HG03565 (cell line): ENCODE measurements at regions not wholly inside any gene's neighbourhood (a gene's known extent, or its start where the extent isn't known, plus 50 kb on each side); places are given as distances from the start of the nearest gene placed in this dataset.

Experiments
- ATAC-seq: cut with Tn5 transposase; IDR thresholded peaks from one replicate; pipeline ENCODE4 v1.9.1; 2021; ENCODE audit warnings: mild to moderate bottlenecking, moderate library complexity; ENCODE audit not compliant: unreplicated experiment

- ATAC-seq: no peak
These were observed 80.7 kb upstream of the MAFB start for GRCh38 chr20:40769677-40770285.

- ATAC-seq: no peak
These were observed 81.7 kb upstream of the MAFB start for GRCh38 chr20:40770564-40771307.

- ATAC-seq: no peak
These were observed 82.2 kb upstream of the MAFB start for GRCh38 chr20:40771308-40771610.

- no peak for ATAC-seq
These were observed 82.9 kb upstream of the MAFB start for GRCh38 chr20:40771848-40772511.

- no peak for ATAC-seq
These were observed 84.3 kb upstream of the MAFB start for GRCh38 chr20:40773376-40773775.

- no peak for ATAC-seq
These were observed 85.2 kb upstream of the MAFB start for GRCh38 chr20:40774252-40774651.

GRCh38 chr20:40775561-40776146 is 86.6 kb upstream of the MAFB start:
- no peak for ATAC-seq

- no peak for ATAC-seq
These were observed 87.7 kb upstream of the MAFB start for GRCh38 chr20:40776466-40777457.

GRCh38 chr20:40777653-40778052 is 88.6 kb upstream of the MAFB start:
- no peak for ATAC-seq

GRCh38 chr20:40778894-40779496 is 90.0 kb upstream of the MAFB start:
- no peak for ATAC-seq

- no peak for ATAC-seq
These were observed 92.4 kb upstream of the MAFB start for GRCh38 chr20:40781327-40782042.

GRCh38 chr20:40782043-40782368 is 93.0 kb upstream of the MAFB start:
- ATAC-seq: no peak

- ATAC-seq: no peak
These were observed 96.3 kb upstream of the MAFB start for GRCh38 chr20:40785346-40785745.

GRCh38 chr20:40786336-40786735 is 97.3 kb upstream of the MAFB start:
- ATAC-seq: no peak

- no peak for ATAC-seq
These were observed 98.9 kb upstream of the MAFB start for GRCh38 chr20:40787941-40788340.

GRCh38 chr20:40797425-40797824 is 108.4 kb upstream of the MAFB start:
- no peak for ATAC-seq

- ATAC-seq: no peak
These were observed 109.0 kb upstream of the MAFB start for GRCh38 chr20:40798066-40798465.

GRCh38 chr20:40802886-40803285 is 113.8 kb upstream of the MAFB start:
- no peak for ATAC-seq

- no peak for ATAC-seq
These were observed 114.3 kb upstream of the MAFB start for GRCh38 chr20:40803381-40803780.

GRCh38 chr20:40805592-40805991 is 116.6 kb upstream of the MAFB start:
- ATAC-seq: no peak
